ENCODE measurements at regions not wholly inside any gene's neighbourhood (a gene's known extent, or its start where the extent isn't known, plus 50 kb on each side); places are given as distances from the start of the nearest gene placed in this dataset.
A peak's percentile ranks its signal among the peaks of the same experiment; 100 is the strongest.

DNA sequence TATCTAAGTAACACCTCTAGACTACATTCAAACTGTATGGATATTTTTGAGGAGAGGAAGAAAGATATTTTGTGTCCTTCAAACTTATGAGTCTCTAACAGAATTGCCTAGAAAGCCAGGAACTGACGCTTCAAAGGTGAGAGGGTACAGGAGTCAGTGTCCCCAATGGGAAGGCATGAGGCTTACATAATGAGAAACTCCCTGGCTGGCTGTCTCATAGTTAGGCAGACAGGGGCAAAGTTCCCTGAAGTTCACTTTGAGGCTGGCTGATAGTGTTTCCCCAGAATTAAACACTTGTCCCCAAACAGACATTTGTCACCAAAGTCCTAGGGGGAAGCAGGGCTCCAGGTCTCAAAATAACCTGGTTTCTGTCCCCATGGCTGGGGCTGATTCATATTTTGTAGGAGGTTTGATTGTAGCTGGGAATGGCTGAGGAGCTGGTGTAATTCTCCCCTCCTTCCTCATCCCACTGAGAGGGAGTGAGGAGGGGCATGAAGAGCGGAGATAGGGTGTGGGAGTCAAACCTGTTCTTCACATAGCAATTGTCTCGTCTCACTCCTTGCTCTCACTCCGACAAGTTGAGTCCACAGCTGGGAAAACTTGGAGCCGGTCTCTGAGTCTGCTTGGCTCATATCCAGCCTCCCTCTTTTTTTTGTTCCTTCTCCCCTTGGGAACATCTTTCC, 56.4 kb upstream of the CISTR start (continued):
- no peak for TF ChIP-seq GABPA (IDR thresholded peaks at IDR 0.05; ENCODE audit: low read depth, low read length)
- 0 out of 2 replicates have a peak, but pooled peaks have one; percentile 13 for TF ChIP-seq GABPA (CRISPR knock-in tag; IDR thresholded peaks at IDR 0.05; ENCODE audit: low read depth)
- TF ChIP-seq ZBTB38 (CRISPR knock-in tag; IDR thresholded peaks at IDR 0.05): no peak
- TF ChIP-seq, protein P1, sequence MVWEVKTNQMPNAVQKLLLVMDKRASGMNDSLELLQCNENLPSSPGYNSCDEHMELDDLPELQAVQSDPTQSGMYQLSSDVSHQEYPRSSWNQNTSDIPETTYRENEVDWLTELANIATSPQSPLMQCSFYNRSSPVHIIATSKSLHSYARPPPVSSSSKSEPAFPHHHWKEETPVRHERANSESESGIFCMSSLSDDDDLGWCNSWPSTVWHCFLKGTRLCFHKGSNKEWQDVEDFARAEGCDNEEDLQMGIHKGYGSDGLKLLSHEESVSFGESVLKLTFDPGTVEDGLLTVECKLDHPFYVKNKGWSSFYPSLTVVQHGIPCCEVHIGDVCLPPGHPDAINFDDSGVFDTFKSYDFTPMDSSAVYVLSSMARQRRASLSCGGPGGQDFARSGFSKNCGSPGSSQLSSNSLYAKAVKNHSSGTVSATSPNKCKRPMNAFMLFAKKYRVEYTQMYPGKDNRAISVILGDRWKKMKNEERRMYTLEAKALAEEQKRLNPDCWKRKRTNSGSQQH (CRISPR knock-in tag; IDR thresholded peaks at IDR 0.05; ENCODE audit: low read depth): no peak
- no peak for TF ChIP-seq STAG1 (CRISPR knock-in tag; IDR thresholded peaks at IDR 0.05)
- TF ChIP-seq ZNF572 (CRISPR knock-in tag; IDR thresholded peaks at IDR 0.05): no peak
- TF ChIP-seq RXRB (CRISPR knock-in tag; IDR thresholded peaks at IDR 0.05; ENCODE audit: borderline replicate concordance): peak; percentile 84
- TF ChIP-seq, protein P2, sequence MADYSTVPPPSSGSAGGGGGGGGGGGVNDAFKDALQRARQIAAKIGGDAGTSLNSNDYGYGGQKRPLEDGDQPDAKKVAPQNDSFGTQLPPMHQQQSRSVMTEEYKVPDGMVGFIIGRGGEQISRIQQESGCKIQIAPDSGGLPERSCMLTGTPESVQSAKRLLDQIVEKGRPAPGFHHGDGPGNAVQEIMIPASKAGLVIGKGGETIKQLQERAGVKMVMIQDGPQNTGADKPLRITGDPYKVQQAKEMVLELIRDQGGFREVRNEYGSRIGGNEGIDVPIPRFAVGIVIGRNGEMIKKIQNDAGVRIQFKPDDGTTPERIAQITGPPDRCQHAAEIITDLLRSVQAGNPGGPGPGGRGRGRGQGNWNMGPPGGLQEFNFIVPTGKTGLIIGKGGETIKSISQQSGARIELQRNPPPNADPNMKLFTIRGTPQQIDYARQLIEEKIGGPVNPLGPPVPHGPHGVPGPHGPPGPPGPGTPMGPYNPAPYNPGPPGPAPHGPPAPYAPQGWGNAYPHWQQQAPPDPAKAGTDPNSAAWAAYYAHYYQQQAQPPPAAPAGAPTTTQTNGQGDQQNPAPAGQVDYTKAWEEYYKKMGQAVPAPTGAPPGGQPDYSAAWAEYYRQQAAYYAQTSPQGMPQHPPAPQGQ (CRISPR knock-in tag; IDR thresholded peaks at IDR 0.05; ENCODE audit: borderline replicate concordance): no peak
- TF ChIP-seq, protein P3, sequence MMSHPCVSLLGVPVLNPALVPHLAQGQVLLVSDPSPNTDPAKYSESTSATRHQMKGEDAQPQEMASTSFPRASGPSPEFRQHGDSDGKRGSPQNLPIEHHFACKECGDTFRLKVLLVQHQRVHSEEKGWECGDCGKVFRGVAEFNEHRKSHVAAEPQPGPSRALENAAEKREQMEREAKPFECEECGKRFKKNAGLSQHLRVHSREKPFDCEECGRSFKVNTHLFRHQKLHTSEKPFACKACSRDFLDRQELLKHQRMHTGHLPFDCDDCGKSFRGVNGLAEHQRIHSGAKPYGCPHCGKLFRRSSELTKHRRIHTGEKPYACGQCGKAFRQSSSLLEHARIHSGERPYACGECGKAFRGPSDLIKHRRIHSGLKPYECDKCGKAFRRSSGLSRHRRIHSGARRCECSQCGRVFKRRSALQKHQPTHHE (CRISPR knock-in tag; IDR thresholded peaks at IDR 0.05; ENCODE audit: borderline replicate concordance): no peak
- TF ChIP-seq FOXA1 (IDR thresholded peaks at IDR 0.05): no peak
- no peak for TF ChIP-seq FOXA1 (CRISPR knock-in tag; IDR thresholded peaks at IDR 0.05)

Measured in HepG2 (cell line).